ENCODE measurements at regions not wholly inside any gene's neighbourhood (a gene's known extent, or its start where the extent isn't known, plus 50 kb on each side); places are given as distances from the start of the nearest gene placed in this dataset.
"Not testable (repeated sequence)": the region's sequence is repeated elsewhere in the genome, so short reads cannot be mapped to it uniquely, and the experiment has no call there.

DNA sequence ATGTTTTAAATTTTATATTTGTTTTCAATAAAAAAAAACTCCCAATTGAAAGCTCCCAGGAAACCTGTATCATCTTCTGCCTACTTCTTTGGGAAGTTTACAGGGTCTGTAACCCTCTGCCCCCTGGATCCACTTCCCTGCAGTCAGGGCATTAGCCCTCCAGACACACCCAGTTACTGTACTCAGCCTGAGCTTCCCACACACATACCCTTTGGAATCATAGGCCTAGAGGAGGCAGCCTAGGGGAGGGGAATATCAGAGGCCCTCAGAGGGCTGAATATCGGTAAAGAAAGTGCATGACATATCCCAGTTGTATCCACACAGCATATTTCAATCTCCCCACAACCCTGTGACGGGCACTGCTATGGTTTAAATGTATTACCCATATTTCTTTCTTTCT lies 56.2 kb upstream of the TFPI start:
- WGBS, 4 donors = 87 to 93% (median 92%) methylated on average over 2 of the region's 2 CpGs
- H3K27ac ChIP-seq; H3K9me3 ChIP-seq; H3K27me3 ChIP-seq; intact Hi-C loops (cut with DNase I); H3K4me1 ChIP-seq; H3K4me3 ChIP-seq; ATAC-seq; DNase-seq; H3K36me3 ChIP-seq: not testable (repeated sequence)

GRCh38 chr2:187612857-187613256 lies 58.6 kb upstream of the TFPI start:
- no peak for DNase-seq
- no peaks in the 10 kb centered on the region for H3K4me1 ChIP-seq
- intact Hi-C loops (cut with DNase I) = no loop called here
- TF ChIP-seq CTCF (IDR thresholded peaks at IDR 0.05) (no peak), POLR2A (IDR thresholded peaks at IDR 0.05) (no peak)
- ATAC-seq = no peak
- H3K27me3 ChIP-seq = no peaks in the 10 kb centered on the region
- H3K9me3 ChIP-seq = no peaks in the 10 kb centered on the region
- no peaks in the 10 kb centered on the region for H3K36me3 ChIP-seq
- H3K27ac ChIP-seq = no peak overlapping the region
- 79 to 88% (median 84%) methylated on average over 1 of the region's 1 CpG for WGBS, 4 donors
- no peak overlapping the region for H3K4me3 ChIP-seq

GRCh38 chr2:187614756-187615155 lies 60.5 kb upstream of the TFPI start:
- WGBS, 4 donors = 74 to 79% (median 75%) methylated on average over 2 of the region's 2 CpGs

GRCh38 chr2:187615364-187615763 lies 61.1 kb upstream of the TFPI start:
- Histone ChIP-seq H3K36me3 (no peaks in the 10 kb centered on the region), H3K27me3 (no peaks in the 10 kb centered on the region), H3K9me3 (no peaks in the 10 kb centered on the region), H3K27ac (no peak overlapping the region), H3K4me1 (no peaks in the 10 kb centered on the region), H3K4me3 (no peak overlapping the region)
- intact Hi-C loops (cut with DNase I) = no loop called here
- DNase-seq (no peak), ATAC-seq (no peak)
- TF ChIP-seq POLR2A (IDR thresholded peaks at IDR 0.05) (no peak), CTCF (IDR thresholded peaks at IDR 0.05) (no peak)
- 62 to 66% (median 64%) methylated on average over 4 of the region's 4 CpGs for WGBS, 4 donors

More at GRCh38 chr2:187614756-187615155, 60.5 kb upstream of the TFPI start:
- DNase-seq = no peak
- no peaks in the 10 kb centered on the region for H3K9me3 ChIP-seq
- H3K4me1 ChIP-seq = no peaks in the 10 kb centered on the region
- no peaks in the 10 kb centered on the region for H3K36me3 ChIP-seq
- no peak for ATAC-seq
- H3K27me3 ChIP-seq = no peaks in the 10 kb centered on the region
- intact Hi-C loops (cut with DNase I) = no loop called here
- TF ChIP-seq POLR2A (IDR thresholded peaks at IDR 0.05) = no peak
- no peak overlapping the region for H3K27ac ChIP-seq
- H3K4me3 ChIP-seq = no peak overlapping the region

DNA sequence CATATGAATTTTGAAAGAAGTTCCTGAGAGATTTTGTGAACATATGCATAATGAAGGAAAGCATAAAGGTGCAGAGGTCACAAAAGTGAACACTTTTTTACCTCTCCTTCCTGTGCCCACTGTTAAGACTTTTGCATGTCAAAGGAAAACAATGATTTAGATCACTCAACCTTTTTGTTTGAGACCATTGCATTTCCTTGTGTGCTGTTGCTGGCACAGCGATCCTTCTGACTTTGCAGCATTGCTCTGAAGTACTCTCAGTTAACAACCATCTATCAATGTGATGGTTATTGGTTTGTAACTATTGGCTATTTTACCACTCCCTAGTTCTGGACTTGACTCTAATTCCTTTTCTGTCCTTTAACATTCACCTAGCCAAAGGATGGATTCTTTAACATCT lies 61.7 kb upstream of the TFPI start:
- Histone ChIP-seq H3K27me3 (no peaks in the 10 kb centered on the region), H3K36me3 (no peaks in the 10 kb centered on the region), H3K4me3 (no peak overlapping the region), H3K27ac (no peak overlapping the region), H3K4me1 (no peaks in the 10 kb centered on the region), H3K9me3 (no peaks in the 10 kb centered on the region)
- TF ChIP-seq POLR2A (IDR thresholded peaks at IDR 0.05) = no peak
- no peak for TF ChIP-seq CTCF (IDR thresholded peaks at IDR 0.05)
- ATAC-seq = no peak
- DNase-seq = no peak
- intact Hi-C loops (cut with DNase I) = no loop called here
- WGBS, 4 donors = 94 to 96% (median 95%) methylated on average over 1 of the region's 1 CpG

Data from heart left ventricle (tissue), 16 donors.